K562 (cell line): ENCODE measurements at regions not wholly inside any gene's neighbourhood (a gene's known extent, or its start where the extent isn't known, plus 50 kb on each side); places are given as distances from the start of the nearest gene placed in this dataset.

ENCODE experiments used
- COPS2 ChIP-seq: fragments of 450-650 bp; conservative IDR thresholded peaks from 2 replicates; pipeline ENCODE4 v1.6.1; 2016; ENCODE audit warnings: mild to moderate bottlenecking, moderate library complexity
- DNMT1 ChIP-seq: fragments of 450-650 bp; IDR thresholded peaks from 2 replicates; pipeline ENCODE4 v1.6.1; 2016; ENCODE audit warnings: antibody characterized with exemption, mild to moderate bottlenecking
- GATA2 ChIP-seq: sonication (generic); formaldehyde crosslinking; IDR thresholded peaks from 2 replicates; pipeline ENCODE4 v1.4.0; 2020; ENCODE audit warnings: mild to moderate bottlenecking, missing genetic modification reagents
- HEY1 ChIP-seq: fragments of 250-450 bp; sonication (Bioruptor Pico); IDR thresholded peaks from 2 replicates; pipeline ENCODE4 v1.5.0; 2020; ENCODE audit warnings: mild to moderate bottlenecking, moderate library complexity, borderline replicate concordance
- MXI1 ChIP-seq: IDR thresholded peaks from 2 replicates; pipeline ENCODE4 v1.6.1; 2011; ENCODE audit warnings: low read depth, mild to moderate bottlenecking, improper control_type of control experiment, low read length
- TF ChIP-seq, protein P1 (sequence below): sonication (generic); formaldehyde crosslinking; IDR thresholded peaks from 2 replicates; pipeline ENCODE4 v1.8.1; 2023; ENCODE audit warnings: missing genetic modification reagents, mild to moderate bottlenecking, borderline replicate concordance

DNA sequence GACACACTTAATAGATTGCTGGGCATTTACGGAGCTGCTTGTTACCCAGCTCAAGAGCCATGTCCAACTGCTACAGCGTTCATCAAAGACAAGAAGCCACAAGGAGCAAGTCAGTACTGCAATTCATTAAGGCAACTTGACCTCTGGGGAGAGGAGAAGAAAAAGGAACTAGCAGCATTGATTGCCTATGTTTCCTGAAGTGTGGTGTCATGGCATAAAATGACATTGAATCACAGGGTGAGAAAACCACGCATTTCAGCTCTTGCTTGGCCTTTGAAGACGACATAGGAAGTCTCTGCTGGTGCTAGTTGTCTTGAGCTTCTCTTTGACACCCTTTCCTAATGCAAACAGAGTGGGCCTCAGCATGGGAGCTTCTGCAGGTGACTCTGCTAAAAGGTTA is 139.1 kb downstream of the CDH26 start:
- no peak for TF ChIP-seq MXI1
- TF ChIP-seq, protein P1, sequence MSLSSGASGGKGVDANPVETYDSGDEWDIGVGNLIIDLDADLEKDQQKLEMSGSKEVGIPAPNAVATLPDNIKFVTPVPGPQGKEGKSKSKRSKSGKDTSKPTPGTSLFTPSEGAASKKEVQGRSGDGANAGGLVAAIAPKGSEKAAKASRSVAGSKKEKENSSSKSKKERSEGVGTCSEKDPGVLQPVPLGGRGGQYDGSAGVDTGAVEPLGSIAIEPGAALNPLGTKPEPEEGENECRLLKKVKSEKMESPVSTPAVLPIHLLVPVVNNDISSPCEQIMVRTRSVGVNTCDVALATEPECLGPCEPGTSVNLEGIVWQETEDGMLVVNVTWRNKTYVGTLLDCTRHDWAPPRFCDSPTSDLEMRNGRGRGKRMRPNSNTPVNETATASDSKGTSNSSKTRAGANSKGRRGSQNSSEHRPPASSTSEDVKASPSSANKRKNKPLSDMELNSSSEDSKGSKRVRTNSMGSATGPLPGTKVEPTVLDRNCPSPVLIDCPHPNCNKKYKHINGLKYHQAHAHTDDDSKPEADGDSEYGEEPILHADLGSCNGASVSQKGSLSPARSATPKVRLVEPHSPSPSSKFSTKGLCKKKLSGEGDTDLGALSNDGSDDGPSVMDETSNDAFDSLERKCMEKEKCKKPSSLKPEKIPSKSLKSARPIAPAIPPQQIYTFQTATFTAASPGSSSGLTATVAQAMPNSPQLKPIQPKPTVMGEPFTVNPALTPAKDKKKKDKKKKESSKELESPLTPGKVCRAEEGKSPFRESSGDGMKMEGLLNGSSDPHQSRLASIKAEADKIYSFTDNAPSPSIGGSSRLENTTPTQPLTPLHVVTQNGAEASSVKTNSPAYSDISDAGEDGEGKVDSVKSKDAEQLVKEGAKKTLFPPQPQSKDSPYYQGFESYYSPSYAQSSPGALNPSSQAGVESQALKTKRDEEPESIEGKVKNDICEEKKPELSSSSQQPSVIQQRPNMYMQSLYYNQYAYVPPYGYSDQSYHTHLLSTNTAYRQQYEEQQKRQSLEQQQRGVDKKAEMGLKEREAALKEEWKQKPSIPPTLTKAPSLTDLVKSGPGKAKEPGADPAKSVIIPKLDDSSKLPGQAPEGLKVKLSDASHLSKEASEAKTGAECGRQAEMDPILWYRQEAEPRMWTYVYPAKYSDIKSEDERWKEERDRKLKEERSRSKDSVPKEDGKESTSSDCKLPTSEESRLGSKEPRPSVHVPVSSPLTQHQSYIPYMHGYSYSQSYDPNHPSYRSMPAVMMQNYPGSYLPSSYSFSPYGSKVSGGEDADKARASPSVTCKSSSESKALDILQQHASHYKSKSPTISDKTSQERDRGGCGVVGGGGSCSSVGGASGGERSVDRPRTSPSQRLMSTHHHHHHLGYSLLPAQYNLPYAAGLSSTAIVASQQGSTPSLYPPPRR: no peak
- TF ChIP-seq COPS2: no peak
- no peak for TF ChIP-seq HEY1 (CRISPR knock-in tag)
- TF ChIP-seq DNMT1: no peak
- no peak for TF ChIP-seq GATA2 (CRISPR knock-in tag)
